HG02885 (cell line): ENCODE measurements at regions not wholly inside any gene's neighbourhood (a gene's known extent, or its start where the extent isn't known, plus 50 kb on each side); places are given as distances from the start of the nearest gene placed in this dataset.
"Not testable (repeated sequence)": the region's sequence is repeated elsewhere in the genome, so short reads cannot be mapped to it uniquely, and the experiment has no call there.

ENCODE experiments used
- ATAC-seq: cut with Tn5 transposase; IDR thresholded peaks from one replicate; pipeline ENCODE4 v1.9.1; 2021; ENCODE audit warnings: mild to moderate bottlenecking; ENCODE audit not compliant: unreplicated experiment, poor library complexity

DNA sequence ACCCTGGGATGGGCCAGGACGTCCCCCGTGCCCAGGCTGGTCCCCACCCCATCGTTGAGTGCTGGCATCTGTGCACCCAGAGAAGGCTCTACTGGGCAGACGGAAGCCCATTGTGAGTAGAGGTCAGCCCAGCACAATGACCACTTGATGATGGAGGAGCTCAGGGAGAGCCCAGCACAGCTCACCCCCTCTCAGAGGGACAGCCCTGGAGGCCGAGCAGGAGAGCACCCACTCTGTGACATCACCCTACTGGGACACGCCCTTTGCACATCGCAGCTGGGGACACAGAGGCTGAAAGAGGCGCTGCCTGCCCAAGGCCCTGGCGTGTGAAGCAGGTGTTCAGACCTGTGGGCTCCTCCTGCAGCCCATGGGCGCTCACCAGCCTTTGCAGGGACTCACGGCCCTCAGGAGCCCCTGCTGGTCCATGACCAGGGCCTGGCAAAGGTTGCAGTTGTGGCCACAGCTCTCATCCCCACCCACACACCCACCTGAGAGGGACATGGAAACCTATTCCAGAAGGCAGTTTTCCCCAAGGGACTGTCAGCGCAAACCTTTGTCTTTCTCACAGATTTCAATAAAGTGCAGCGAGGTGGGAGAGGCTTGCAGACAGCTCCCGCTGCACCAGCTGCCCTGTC is 67.2 kb upstream of the PPP2R2D start:
- ATAC-seq = no peak

DNA sequence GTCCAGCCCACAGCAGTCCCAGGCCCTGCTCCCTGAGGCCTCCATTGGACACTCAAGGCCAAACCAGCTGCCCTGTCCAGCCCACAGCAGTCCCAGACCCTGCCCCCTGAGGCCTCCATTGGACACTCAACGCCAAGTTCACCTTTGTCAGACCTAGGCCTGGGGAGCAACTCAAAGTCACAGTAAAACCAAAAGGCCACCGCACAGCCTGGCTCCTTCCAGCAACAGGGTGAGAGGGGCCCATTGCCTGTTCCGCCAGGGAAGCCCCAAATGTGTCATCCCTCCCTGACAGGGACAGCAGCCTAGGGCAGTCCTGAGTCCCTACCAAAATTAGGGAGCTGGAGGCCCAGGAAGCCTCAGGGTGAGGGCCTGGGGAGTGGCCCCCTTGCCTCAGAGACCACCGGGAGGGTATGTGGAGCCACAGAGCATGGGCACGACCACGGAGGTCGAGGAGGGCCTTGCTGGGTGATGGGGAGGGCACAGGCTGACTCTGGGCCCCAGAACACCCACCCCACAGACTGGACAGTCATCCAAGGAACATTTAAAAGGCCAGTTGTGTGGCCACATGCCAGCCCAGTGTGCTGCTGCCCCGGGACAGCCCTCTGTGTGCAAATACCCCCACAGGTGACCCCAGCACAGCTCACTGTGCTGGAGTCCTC is 66.5 kb upstream of the PPP2R2D start:
- no peak for ATAC-seq

DNA sequence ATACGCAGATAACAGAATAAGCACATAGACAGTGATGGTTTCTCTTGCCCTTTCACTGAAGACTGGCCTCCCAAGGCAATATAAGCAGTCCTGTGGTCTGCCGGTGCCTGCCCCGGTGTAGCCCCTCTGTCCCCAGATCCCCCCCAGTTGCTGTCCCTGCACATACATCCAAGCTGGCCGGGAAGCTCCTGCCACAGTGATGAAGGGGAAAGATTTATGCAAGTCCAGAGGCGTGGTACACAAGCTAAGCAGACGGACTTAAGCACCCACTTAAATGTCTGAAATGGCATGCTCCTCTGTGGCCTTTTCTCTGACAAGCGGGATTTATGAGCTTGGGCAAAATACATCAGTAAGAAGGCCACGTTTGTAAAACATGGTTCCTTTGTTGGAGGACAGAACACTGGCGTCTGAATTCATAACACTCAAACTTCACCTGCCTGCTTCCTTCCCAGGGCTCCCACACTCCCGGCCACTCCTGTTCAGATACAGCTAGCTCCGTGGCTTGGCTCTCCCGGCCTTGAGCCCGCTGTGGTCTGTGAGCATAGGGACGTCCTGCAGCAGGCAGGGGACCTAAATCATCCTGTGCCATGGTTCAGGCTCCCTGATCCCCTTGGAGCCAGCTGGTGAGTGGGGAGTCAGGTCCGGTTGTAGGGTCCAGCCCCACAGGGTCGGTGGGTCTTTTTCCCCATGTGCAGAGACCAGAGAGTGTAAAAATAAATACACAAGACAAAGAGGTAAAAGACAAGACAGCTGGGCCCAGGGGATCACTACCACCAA is 61.7 kb upstream of the PPP2R2D start:
- no peak for ATAC-seq

DNA sequence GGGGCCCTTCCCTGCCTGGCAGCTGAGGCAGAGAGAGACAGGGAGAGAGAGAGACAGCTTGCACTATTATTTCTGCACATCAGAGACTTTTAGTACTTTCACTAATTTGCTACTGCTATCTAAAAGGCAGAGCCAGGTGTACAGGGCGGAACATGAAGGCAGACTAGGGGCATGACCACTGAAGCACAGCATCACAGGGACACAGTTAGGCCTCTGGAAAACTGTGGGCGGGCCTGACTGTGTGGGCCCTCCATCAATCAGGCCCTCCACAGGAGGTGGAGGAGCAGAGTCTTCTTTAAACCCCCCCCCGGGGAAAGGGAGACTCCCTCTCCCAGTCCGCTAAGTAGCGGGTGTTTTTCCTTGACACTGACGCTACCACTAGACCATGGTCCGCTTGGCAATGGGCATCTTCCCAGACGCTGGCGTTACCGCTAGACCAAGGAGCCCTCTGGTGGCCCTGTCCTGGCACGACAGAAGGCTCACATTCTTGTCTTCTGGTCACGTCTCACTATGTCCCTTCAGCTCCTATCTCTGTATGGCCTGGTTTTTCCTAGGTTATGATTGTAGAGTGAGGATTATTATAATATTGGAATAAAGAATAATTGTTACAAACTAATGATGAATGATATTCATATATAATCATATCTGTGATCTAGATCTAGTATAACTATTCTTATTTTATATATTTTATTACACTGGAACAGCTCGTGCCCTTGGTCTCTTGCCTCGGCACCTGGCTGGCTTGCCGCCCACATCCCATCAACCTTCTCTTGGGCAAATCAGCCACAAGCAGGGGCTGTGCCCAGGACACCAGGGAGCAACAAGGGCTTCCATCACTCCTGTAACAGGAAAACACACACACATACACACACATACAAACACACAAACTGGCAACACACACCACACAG is 60.7 kb upstream of the PPP2R2D start:
- not testable (repeated sequence) for ATAC-seq

DNA sequence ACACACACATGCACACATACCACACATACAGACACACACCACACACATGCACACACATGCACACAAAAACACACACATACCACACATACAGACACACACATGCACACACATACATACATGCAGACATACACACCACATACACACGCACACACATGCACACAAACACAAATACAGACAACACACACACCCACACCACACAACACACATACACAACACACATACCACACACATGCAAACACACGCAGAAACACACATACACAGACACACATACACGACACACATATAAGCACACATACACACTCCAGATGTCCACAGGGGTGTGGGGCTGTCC is 60.1 kb upstream of the PPP2R2D start:
- ATAC-seq = no peak

DNA sequence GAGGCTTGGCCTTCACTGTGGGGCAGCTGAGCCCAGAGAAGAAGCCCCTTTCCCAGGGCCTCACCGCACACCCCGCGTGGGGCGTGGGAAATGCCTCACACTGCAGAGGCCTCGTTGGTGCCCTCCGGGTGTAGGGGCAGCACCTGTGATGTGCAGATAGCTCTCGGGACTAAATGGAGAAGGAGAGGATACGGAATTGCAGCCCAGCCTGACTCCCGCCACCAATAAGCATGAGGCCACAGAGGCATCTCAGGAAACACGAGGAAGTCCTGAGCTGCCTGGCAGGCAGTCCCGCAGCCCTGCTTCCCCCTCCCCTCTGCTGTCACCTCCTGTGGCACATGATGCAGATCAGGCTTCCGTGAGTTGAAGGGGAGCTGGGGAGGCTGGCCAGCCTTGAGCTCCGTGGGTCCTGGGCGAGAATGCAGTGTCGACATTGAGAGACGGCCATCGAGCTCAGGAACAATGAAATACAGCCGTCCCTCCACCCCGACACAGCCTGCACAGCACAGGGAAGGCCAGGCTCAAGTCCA is 59.6 kb upstream of the PPP2R2D start:
- no peak for ATAC-seq

DNA sequence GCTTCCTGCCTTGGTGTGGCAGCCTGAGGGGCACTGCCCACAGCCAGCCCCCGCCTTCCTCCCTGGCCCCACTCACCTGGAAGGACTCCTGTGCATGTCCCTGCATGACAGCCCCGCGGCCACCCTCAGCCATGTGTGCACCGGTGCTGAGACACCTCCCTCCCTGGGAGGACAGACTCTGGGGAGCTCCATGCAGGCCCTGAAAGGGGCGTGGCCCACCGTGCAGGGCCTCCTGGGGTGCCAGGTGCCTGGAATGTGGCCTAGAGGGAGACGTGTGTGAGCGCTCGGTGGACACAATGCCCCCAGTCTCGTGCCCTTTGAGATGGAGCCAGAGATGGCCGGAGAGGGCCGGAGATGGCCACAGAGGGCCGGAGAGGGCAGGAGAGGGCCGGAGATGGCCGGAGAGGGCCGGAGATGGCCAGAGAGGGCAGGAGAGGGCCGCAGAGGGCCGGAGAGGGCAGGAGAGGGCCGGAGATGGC is 59.1 kb upstream of the PPP2R2D start:
- ATAC-seq = no peak

DNA sequence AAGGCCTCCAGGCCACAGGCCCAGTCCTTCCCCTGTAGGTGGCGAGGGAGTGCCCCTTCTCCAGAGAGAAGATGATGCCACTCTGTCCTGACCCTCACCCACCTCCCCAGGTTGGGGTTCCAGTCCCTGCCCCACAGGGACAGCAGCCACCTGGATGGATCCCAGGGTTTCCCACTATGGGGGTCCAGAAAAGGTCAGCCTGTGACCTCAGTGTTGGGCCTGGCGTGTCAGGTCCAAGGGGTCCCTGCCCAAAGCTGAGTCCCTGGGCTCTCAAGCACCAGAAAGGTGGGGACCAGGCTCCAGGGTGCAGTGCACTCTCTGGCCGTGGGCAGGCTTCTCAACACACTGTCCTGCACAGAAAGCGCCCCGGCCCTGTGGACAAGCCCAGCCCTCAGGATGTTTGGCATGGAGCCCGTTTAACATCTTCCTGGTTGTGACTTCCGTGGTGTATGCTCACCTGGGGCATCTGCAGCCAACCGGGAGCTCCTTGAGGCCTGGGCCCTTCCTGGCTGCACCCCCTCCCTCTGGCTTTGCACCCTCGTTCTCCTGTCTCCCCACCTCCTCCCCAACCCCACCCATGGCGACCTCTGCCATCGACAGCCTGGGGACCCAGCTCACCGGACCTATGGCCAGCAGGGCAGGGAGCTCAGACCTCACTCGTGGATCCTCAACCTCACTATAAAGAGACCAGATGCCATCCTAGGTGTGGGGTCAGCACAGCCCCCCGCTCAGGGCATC is 58.3 kb upstream of the PPP2R2D start:
- ATAC-seq = no peak

DNA sequence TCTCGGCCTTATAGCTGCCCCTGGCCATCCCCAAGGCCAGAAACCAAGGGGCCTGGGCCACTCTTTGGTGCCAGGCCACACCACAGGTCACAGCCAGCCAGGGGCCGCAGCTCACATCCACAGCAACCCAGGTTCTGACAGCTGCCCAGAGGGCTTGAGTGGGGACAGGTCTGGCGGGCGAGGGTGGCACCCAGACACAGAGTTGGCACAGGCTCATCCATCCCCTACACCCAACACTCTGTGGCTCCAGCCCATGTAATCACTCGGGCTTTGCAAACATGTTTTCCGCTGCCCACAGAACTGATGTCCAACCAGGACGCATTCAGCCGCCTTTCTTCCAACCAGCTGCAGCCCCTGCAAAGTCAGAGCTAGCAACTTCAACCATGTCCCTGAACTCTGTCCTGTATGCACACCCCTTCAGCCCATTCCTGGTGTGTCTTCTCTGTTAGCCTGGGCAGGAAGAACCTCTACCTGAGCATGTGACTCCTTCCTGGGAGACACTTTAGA is 57.7 kb upstream of the PPP2R2D start:
- ATAC-seq = no peak

DNA sequence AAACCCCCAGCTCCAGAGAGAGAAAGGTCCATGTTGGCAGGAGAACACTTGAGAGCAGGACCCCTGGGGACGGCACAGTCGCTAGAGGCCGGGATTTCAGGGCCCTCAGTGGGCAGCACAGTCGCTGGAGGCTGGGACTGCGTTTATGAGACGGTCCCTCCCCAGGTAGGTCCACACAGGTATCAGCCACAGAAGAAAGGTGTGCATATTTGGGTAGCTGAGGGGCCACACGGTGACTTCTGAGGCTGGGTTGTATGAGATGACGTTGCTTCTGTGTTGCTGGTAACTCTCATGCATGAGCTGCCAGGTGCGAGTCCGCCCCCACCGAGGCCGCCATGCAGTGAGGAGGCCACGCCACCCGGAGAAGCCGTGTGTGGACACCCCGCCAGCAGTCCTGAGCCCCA is 56.9 kb upstream of the PPP2R2D start:
- no peak for ATAC-seq

DNA sequence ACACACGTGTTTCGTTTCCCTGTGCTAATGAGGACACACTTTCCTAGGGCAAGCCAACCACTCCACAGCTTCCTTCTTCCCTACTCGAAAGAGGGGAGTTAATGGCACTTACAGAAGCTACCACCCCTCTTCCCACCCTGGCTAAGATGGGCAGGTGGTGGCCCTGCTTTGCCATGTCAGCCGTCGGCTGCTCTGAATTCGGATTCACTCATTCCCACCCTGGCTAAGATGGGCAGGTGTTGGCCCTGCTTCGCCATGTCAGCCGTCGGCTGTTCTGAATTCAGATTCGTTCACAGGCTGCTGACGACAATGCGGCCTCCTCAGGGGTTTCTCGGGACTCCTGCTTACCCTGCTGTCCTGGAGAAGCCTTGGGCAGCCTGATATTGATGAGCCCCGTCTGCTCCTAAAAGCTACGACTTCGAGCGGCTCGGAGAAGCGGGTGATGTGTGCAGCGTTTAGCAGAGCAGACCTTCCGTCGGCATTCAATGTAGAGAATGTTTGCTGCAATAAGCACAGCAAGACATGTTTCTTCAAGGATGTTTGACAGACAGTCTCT is 56.2 kb upstream of the PPP2R2D start:
- no peak for ATAC-seq

DNA sequence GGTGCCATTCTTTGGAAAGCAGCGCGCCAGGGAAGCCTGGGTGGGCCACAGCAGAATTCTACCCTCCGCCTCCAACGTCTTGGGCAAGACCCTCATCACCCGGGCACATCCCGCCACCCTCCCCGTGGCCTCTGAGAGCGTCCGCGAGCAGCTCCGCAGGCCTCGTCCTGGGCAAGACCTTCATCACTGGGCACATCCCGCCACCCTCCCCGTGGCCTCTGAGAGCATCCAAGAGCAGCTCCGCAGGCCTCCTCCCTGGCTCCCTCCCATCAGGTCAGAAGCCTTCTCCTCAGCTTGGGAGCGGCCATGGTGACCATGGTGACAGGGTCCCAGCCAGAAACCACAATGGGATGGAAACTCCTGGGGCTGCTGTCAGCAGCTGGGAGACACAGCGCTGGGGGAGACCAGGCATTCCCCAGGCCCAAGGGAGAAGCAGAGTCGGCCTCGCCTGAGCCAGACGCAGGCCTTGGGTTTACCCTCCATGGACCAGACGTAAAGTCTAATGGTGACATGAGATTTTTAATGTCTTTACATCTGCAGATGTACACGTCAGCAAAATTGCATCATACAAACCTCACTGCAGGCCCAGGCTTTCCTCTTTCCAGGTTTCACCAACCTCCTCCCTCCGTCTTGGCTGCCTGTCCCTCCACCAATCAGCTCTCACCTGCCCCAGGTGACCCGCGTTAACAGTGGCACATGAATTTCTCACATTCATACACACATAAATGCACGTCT is 55.1 kb upstream of the PPP2R2D start:
- ATAC-seq = no peak

DNA sequence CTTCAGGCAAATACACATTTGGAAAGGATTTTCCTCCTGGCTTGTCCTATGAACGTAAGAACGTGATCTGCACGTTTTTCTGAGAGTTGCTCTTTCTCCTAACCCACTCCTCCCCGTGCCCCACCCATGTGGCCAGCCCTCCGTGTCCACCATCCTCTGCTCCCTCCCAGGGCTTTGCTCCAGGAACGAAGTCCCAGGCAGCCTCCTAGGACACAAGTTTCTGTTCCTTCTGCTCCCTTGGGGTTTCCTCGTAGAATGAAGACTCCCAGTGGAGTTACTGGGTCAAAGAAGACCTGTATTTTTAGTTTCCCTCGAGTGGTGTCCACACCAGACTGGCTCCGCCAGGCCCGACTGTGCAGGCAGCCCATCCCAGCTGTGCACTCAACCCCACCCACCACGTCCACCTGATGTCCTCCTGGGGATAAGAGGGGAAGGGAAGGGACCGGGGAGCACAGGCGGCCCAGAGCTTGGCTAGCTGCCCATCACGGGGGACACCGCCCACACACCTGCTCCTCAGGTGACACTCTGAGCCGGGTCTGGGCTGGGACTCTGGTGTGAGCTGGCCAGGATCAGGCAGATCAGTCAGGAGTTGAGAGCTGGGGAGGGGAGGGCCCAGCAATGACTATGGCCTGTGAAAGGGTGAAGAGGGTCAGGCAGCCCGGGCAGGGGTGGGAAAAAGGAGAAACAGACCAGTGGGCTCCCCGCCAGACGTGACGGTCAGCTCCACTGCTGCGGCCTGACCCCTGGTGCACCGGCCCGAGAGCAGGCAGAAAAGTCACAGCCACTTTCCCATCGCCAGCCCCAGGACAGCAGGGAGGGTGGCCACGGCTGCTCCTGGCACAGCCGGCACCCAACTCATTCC is 54.3 kb upstream of the PPP2R2D start:
- ATAC-seq = no peak

DNA sequence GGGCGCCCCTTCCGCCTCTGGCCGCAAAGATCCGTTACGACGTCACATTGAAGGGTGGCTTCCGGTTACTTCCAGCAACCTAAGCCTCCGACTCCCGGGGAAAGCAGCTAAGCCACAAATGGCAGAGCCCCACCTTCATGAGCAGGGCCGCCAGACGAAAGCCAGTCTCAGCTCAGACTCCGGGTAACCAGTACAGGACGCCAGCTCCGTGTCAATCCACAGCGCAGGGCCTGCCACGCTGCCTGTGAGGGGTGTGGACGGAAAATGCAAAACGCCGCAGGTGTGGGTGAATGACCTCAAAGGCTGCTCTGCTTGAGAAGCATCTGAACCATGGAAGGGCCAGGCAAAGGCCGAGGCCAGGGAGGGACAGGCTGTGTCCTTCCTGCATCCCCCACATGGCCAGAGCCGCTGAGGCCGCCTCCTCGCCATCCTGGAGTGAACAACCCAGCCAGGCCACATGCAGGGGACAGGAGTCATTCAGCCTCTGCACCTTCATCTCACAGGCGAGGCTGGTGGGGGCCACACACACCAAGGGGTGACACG is 53.5 kb upstream of the PPP2R2D start:
- ATAC-seq = no peak

DNA sequence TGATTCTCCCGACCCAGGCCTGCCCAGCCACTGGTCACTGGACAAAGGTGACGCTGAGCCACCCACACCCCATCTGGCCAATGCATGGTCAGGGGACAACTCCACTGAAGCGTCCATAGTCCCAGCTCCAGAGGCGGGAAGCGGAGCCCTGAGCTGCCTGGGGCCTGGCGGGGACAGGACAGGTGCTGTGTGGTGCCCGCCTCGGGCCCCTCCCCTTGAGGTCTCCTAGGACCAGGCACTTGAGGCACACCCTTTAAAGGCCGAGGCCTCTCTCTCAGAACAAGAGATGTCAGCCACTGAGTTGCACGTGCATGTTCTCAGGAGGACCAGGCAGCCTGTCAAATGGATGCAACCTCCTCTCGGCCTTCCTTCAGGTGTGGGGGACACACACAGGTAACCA is 52.5 kb upstream of the PPP2R2D start:
- ATAC-seq = no peak

DNA sequence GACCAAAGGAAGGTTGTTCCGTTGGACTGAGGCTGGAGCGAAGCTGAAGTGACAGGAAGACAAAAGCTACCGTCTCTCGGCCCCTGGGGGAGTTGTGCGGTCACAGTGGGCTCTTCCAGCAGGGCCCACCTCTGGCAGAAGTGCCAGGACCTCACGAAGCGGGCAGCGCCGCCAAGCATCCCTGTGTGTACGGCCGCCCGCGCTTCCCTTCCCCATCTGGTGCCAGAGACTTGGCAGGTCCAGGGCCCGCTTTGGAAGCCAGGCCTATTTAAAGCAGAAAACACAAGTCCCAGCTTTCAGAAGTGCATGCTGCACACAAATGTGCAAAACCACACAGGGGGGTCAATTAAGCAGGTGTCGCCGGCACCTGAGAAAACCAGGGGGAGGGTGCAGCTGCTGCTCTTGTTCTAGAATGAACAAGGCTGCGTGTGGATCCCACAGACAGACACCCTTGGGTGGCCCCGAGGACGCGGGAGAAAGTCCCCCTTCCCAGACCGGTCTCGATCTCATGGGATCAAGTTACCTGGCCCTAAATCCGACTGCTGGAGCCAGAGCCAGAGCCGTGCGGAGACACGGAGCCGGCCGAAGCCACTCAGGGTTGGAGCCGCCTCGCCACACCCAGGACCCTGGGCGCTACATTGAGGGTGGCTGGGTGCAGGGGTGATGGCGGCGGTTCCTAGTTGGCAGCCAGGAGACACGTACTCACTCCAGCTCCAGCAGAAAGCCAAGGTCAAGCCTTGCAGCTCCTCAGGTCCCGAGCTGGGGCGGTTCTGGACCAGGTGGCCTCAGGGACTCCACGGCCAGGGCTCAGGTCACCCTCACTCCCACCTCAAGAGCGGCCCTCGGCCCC is 51.8 kb upstream of the PPP2R2D start:
- no peak for ATAC-seq
